Activated CD4-positive, alpha-beta T cell treated with anti-CD3 and anti-CD28 coated beads, Interleukin-2, amount 10 ng/mL, durations not matched to agents 24 days and 14 days (primary cell): ENCODE measurements at regions not wholly inside any gene's neighbourhood (a gene's known extent, or its start where the extent isn't known, plus 50 kb on each side); places are given as distances from the start of the nearest gene placed in this dataset.

Experiments used
- DNase-seq: peaks from one replicate; pipeline ENCODE4 v3.0.0; 2022
- H3K27ac Mint-ChIP-seq: one replicate; pipeline ENCODE4 v1.8.0; 2022; ENCODE audit warnings: mild to moderate bottlenecking, mixed read lengths
- H3K27me3 Mint-ChIP-seq: one replicate; pipeline ENCODE4 v1.8.0; 2022; ENCODE audit warnings: mixed read lengths
- H3K36me3 Mint-ChIP-seq: one replicate; pipeline ENCODE4 v1.8.0; 2022; ENCODE audit warnings: low read depth, mild to moderate bottlenecking, mixed read lengths
- H3K4me1 Mint-ChIP-seq: one replicate; pipeline ENCODE4 v1.8.0; 2021; ENCODE audit warnings: mixed read lengths
- H3K4me3 Mint-ChIP-seq: one replicate; pipeline ENCODE4 v1.8.0; 2022; ENCODE audit warnings: mild to moderate bottlenecking, moderate library complexity, mixed read lengths
- H3K9me3 Mint-ChIP-seq: one replicate; pipeline ENCODE4 v1.8.0; 2021; ENCODE audit warnings: mixed read lengths
- intact Hi-C: fragments of 100-400 bp; cut with micrococcal nuclease; formaldehyde crosslinking; loops from one replicate; pipeline ENCODE4 v1.15.1; 2023

DNA sequence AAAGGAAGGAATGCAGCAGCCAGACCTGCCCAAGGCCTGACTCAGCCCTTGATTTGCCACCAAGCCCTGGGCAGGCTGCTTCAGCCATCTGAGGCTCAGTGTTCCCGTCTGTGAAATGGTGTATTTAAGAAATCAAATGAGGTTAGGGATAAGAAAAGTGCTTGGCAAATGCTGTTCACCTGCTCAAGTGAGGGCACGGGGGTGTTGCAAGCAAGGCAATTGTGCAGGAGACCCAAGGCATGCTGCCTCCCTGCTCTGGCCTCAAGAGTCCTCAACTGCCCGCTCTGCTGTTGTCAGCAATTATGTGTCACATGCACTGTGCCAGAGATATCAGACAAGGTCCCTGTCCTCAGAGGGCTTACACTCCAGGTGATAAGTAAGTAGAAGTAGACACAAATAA lies 101.8 kb downstream of the TPRA1 start:
- Mint-ChIP-seq H3K36me3 (no peaks in the 10 kb centered on the region), H3K4me3 (no peak overlapping the region), H3K9me3 (no peaks in the 10 kb centered on the region), H3K4me1 (peaks cover 13% of the 10 kb centered on the region), H3K27ac (no peak overlapping the region), H3K27me3 (peaks cover 14% of the 10 kb centered on the region)
- no peak for DNase-seq
- intact Hi-C loops: no loop called here

DNA sequence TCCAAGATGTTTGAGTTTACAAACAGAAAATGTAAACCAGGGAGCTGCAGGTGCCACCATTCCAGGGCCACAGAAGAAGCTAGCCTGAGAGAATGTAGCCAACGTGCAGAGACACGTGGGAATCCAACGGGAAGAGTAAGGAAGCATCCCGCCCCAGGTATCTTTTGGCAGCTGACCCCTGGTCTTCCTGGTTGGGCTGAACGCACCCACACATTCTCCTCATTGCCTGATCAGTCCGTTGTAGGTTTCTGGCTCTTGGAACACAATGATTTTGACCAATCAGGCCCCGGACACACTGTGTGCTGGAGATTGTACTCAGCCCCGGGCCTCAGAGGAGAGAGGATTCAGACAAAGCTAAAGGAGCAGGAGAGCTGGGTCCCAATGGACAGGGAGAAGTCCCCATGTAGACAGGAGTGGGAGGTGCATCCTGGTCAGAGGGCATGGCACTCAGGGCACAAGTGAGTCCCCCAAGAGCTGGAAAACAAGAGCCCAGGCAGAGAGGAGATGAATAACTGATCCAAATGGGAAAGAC lies 102.3 kb downstream of the TPRA1 start:
- Mint-ChIP-seq H3K9me3 (no peaks in the 10 kb centered on the region), H3K27ac (no peak overlapping the region), H3K27me3 (peaks cover 12% of the 10 kb centered on the region), H3K4me1 (peaks cover 18% of the 10 kb centered on the region), H3K36me3 (no peaks in the 10 kb centered on the region), H3K4me3 (no peak overlapping the region)
- DNase-seq: no peak
- intact Hi-C loops: no loop called here

DNA sequence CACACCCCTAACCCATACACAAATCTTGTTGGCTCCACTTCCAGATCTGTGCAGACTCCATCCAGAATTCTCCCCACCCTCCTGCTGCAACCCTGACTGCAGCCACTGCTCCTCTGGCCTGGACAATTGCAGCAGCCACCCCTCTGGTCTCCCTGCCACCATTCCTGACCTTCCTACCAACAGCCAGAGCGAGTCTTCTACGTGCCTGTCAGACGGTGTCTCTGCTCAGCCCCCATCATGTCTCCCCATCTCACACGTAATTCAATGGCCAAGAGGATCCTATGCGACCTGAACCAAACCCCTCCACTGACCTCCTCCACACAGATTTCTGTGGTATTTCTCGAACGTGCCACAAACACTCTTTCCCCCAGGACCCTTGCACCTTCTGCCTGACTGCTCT lies 103.3 kb downstream of the TPRA1 start:
- intact Hi-C loops: no loop called here
- Mint-ChIP-seq H3K36me3 (no peaks in the 10 kb centered on the region), H3K4me3 (no peak overlapping the region), H3K9me3 (no peaks in the 10 kb centered on the region), H3K4me1 (peaks cover 22% of the 10 kb centered on the region), H3K27me3 (peaks cover 11% of the 10 kb centered on the region), H3K27ac (no peak overlapping the region)
- no peak for DNase-seq

DNA sequence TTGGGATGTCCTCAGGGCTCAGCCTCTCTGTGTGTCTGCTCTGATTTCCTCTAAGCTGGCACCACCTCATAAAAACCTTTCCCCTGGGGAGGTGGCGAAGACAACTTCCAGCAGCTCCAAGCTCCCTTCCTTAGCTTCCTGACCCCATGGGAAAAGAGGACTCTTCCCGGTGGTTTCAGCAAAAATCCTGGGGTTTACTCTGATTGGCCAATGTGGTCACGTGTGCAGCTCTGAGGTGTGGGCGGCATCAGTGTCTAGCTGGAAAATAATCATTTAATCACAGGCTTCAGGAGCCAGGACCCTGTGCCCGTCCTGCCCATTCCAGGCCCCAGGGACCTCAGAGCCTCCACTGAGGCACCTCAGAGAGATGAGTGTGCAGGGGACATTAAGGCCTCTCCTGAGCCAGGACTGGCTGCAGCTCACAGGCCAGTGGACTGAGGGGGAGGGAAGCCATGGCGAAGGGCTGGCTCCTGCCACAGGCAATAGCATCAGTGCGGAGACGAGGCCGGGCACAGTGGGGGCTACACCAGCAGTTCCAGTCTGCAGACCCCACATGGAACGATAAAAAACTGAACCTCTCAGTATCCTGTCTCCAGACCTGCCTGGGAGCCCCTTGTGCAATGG lies 104.1 kb downstream of the TPRA1 start:
- Mint-ChIP-seq H3K4me3 (no peak overlapping the region), H3K27me3 (peaks cover 11% of the 10 kb centered on the region), H3K4me1 (peaks cover 22% of the 10 kb centered on the region), H3K36me3 (no peaks in the 10 kb centered on the region), H3K27ac (no peak overlapping the region), H3K9me3 (no peaks in the 10 kb centered on the region)
- no peak for DNase-seq
- intact Hi-C loops: no loop called here

DNA sequence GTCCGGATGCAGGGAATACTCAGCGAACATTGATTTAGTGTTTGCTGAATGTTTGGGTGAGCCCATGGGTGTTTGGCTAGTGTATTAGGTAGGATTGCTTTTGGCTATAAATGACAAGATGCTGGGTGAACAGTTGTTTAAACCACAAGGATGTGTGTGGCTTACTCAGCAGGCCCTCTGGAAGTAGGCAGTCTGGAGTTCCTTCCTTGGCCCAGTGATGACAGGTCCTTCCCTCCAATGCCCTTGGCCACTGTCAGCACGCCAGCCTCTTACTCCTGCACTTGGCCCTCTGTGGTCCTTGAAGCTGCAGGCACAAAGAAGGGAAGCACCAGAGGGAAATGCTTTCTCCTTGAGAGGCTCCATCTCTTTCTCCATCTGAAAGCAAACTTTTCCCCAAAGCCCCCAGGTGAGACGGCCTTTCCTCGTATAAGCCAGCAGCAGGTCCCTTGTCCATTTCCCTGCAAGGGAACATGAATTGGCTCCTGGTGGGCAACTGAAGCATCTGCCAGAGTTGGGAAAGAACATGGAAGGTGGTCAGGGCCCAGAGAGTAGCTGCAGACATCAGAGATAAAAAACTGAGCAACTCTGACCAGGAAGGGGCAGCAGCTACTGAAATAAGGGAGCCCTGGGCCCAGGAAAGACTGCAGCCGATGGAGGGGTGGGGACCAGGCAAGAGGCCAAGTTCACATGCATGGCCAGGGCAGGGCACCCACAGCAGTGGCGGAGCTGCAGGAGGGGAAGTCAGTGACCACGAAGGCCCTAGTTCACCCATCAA lies 105.0 kb downstream of the TPRA1 start:
- no peak for DNase-seq
- Mint-ChIP-seq H3K36me3 (no peaks in the 10 kb centered on the region), H3K4me1 (peaks cover 22% of the 10 kb centered on the region), H3K27me3 (peaks cover 10% of the 10 kb centered on the region), H3K27ac (no peak overlapping the region), H3K4me3 (no peak overlapping the region), H3K9me3 (no peaks in the 10 kb centered on the region)
- intact Hi-C loops: no loop called here

DNA sequence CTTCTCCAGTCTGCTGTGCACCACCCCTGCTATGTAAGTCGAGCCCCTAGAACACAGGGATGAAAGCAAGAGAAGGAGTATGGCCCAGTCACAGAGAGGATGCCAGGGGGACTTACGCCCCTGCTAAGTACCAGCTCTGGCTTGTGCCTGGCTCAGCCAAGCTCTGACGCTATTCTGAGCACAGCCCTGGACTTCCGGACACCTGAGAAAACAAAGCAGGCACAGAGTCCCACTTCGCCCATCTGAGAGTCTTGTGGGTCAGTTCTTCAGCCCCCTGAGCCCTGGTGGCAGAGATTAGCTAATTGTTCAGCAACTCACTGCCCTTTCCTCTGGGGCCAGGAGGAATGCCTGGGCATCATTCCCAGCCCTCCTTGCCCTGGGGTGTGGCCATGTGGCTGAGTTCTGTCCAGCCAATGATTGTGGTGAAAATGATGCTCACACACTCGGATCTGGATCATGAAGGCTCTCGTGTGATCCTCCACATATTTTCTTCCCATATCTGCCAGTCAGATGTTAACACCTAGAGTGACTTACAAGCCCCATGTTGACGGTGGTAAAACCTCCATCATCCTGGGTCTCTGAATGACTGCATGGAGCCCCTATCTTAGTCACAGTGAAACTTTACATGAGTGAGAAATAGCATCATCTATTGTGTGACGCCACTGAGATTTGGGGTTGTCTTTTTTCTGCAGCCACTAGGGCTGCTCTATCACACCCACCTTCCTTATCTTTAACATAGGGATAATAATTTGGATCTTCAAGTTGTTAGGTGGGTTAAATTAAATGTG lies 105.7 kb downstream of the TPRA1 start:
- H3K27me3 Mint-ChIP-seq: peaks cover 10% of the 10 kb centered on the region
- H3K27ac Mint-ChIP-seq: no peak overlapping the region
- no peaks in the 10 kb centered on the region for H3K36me3 Mint-ChIP-seq
- no peak overlapping the region for H3K4me3 Mint-ChIP-seq
- intact Hi-C loops: no loop called here
- peaks cover 22% of the 10 kb centered on the region for H3K4me1 Mint-ChIP-seq
- no peaks in the 10 kb centered on the region for H3K9me3 Mint-ChIP-seq
- no peak for DNase-seq

DNA sequence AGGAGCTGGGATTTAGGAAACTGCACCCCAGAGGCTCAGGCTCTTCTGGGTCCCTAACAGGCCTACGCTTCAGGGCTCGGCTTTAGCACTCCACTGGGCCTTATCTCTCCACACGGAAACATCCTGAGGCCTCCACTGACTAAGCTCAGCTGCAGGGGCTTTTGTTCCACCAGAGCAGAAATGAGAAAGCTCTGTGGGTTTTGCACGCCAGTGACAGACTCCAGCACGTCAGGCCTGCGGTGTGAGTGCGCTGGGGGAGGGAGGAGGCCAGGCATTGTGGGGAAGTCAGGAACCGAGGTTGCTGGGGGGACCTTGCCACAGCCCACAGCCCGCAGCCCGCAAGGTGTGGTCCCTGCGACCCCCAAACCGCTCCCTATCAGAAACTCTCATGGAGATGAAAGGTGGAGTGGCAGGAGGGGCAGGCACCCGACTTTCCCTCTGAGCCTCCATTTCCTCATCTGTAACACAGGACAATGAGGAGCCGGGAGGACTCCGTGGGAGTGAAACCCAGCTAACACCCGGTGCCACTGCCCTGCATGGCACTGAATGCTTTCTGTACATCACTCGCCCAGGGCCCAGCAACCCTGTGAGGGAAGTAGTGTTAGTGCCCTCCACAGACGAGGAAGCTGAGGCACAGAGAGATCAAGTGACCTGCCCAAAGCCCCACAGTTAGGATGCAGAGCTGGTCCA lies 106.5 kb downstream of the TPRA1 start:
- DNase-seq: peak; percentile 85
- Mint-ChIP-seq H3K4me3 (peak overlapping the region; percentile 11), H3K27ac (peak overlapping the region; percentile 42), H3K36me3 (no peaks in the 10 kb centered on the region), H3K9me3 (no peaks in the 10 kb centered on the region), H3K4me1 (peaks cover 22% of the 10 kb centered on the region), H3K27me3 (peaks cover 12% of the 10 kb centered on the region)
- intact Hi-C loops: no loop called here

DNA sequence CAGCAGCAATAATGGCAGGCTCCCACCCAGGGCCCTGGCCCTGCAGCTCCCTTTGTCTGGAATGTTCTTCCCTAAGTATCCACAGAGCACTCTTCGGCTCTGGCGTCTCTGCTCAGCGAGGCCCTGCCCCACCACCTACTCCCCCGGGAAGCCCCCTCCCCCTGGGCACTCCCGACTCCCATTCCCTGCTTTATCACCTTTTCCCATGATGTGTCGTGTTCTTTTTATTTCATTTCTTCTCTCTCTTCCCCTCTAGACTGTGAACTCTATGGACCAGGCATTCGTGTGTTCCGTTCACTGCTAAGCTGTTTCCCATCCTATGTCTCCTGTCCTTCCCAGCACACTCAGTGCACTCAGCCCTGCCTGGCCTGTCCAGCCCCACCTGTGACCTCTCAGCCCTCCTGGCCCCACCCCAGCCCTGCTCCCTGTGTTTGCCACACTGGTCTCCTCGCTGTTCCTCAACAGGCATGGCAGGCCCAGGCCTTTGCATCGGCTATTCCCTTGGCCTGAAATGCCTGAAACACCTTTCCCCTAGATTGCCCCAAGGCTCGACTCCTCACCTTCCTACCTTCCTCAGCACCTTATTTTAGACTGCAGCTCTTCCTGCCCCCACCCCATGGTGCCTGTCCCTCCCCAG lies 107.4 kb downstream of the TPRA1 start:
- no peaks in the 10 kb centered on the region for H3K9me3 Mint-ChIP-seq
- H3K4me3 Mint-ChIP-seq: no peak overlapping the region
- peaks cover 22% of the 10 kb centered on the region for H3K4me1 Mint-ChIP-seq
- H3K27ac Mint-ChIP-seq: peak overlapping the region; percentile 42
- no peak for DNase-seq
- H3K27me3 Mint-ChIP-seq: peaks cover 12% of the 10 kb centered on the region
- intact Hi-C loops: no loop called here
- H3K36me3 Mint-ChIP-seq: no peaks in the 10 kb centered on the region

DNA sequence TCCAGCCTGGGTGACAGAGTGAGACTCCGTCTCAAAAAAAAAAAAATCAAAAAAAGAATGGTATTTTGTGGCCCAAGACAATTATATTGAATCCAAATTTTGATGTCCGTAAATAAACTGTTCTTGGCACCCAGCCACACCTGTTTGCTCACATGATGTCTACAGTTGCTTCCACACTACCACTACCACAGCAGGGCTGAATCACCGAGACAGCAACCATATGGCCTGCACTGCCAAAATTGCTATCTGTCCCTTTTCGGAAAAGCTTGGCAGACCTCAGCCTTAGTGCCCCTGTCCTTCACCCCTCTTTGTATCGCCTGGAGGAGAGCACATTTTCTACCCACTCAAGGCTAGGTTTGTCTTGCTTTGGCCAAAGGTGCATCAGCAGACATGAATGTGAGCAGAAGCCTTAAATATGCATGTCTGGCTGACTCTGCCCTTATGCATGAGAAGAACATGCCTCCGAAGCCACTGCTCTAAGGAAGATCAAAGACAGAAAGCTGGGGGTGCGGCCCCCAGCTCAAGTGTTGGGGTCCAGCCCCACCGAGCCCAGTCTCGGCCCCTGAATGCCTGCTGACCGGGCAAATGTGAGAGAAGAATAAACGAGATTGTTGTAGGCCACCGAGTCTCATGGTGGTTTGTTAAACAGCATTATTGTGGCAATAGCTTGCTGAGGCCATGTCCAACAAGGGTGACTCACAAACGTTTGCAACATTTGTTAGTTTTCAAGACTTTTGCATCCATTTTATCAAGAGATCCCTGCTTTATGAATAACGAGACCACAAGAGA lies 108.1 kb downstream of the TPRA1 start:
- no peak for DNase-seq
- H3K4me3 Mint-ChIP-seq: no peak overlapping the region
- no peaks in the 10 kb centered on the region for H3K36me3 Mint-ChIP-seq
- intact Hi-C loops: no loop called here
- H3K27me3 Mint-ChIP-seq: peaks cover 11% of the 10 kb centered on the region
- H3K9me3 Mint-ChIP-seq: no peaks in the 10 kb centered on the region
- H3K4me1 Mint-ChIP-seq: peaks cover 22% of the 10 kb centered on the region
- no peak overlapping the region for H3K27ac Mint-ChIP-seq

DNA sequence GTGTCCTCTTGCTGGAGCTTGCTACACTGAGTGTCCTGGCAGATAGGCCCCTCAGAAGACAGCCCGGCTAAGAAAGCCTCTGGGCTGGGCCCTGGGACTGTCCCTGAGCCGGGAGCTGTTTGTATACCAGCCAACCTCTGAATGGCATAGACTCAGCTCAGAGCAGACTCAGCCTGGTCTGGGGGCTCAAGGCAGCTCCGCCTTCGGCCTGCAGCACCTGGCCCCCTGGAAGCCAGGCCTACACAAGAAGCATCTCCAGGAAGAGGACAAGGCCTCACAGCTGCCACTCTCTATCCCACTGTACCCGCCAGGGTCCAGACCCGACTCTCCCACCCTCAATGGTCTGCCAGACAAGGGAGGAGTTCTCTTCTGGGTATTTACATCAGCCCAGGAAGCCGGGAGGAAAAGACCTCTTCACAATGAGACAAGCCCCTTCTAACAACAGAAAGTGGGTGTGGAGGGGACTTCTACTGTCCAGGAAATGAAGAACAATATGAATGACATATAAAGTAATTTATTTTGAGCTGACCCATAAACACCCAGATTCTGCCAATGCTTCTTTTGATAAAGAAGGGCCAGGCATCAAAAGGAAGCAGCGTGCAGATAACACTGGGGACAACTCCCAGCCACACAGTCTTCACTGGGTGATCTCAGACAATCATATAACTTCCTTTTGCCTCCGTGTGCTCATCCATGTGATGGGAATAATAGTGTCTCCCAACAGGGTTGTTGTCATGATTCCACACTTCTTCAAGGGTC lies 110.2 kb downstream of the TPRA1 start:
- Mint-ChIP-seq H3K27ac (no peak overlapping the region), H3K36me3 (no peaks in the 10 kb centered on the region), H3K4me1 (peaks cover 22% of the 10 kb centered on the region), H3K9me3 (no peaks in the 10 kb centered on the region), H3K27me3 (peaks cover 6% of the 10 kb centered on the region), H3K4me3 (no peak overlapping the region)
- intact Hi-C loops: no loop called here
- no peak for DNase-seq

DNA sequence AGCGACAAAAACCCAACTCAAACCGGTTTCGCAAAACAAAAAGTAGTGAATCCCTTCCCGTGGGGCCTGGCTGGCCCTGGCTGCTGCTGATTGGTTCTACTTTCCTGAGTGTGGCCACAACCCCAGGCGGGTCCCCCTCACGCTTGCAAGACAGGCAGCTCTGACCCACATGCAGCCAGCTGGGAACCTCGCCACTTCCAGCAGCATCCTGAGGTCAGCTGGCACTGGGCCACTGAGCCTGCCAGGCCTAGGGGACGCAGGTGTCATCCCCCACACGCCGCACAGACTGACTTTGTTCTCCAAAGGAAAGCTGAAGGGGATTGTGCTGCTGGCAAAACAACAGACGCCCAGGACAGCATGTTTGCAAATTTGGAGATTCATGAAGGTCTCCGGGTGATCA lies 111.1 kb downstream of the TPRA1 start:
- intact Hi-C loops: no loop called here
- H3K9me3 Mint-ChIP-seq: no peaks in the 10 kb centered on the region
- DNase-seq: no peak
- no peak overlapping the region for H3K27ac Mint-ChIP-seq
- H3K27me3 Mint-ChIP-seq: peaks cover 11% of the 10 kb centered on the region
- peaks cover 15% of the 10 kb centered on the region for H3K4me1 Mint-ChIP-seq
- no peak overlapping the region for H3K4me3 Mint-ChIP-seq
- no peaks in the 10 kb centered on the region for H3K36me3 Mint-ChIP-seq

DNA sequence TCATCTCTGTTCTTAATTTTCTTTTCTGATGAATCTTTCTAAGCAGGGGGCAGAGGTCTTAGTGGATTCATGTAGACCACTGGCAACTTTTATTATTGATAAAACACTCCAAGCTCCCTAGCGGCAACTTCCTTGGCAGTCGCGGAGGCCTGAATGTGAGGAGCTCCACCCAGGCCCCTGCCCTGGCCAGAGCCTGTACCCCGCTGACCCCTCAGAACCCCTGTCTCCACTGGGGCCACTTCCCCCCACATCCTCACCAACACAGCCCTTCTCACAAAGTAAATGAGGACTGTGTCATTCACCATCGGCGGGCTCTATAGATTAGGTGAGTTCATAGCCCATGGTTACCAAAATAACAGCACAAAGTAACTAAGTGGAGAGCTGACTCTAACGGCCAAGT lies 111.6 kb downstream of the TPRA1 start:
- Mint-ChIP-seq H3K4me3 (no peak overlapping the region), H3K9me3 (no peaks in the 10 kb centered on the region), H3K36me3 (no peaks in the 10 kb centered on the region), H3K27ac (no peak overlapping the region), H3K27me3 (peaks cover 13% of the 10 kb centered on the region), H3K4me1 (peaks cover 9% of the 10 kb centered on the region)
- intact Hi-C loops: no loop called here
- no peak for DNase-seq
